GM10266 (cell line): ENCODE measurements at regions not wholly inside any gene's neighbourhood (a gene's known extent, or its start where the extent isn't known, plus 50 kb on each side); places are given as distances from the start of the nearest gene placed in this dataset.
"Not testable (repeated sequence)": the region's sequence is repeated elsewhere in the genome, so short reads cannot be mapped to it uniquely, and the experiment has no call there.

Experiments used
- DNase-seq: peaks from one replicate; pipeline ENCODE4 v3.0.0; 2012; ENCODE audit errors: extremely low spot score
- TF ChIP-seq, protein P1 (sequence below): IDR thresholded peaks from 2 replicates; pipeline ENCODE4 v1.5.1; 2012; ENCODE audit warnings: mild to moderate bottlenecking, low read depth; ENCODE audit not compliant: control insufficient read depth, insufficient read depth; ENCODE audit errors: missing control alignments

DNA sequence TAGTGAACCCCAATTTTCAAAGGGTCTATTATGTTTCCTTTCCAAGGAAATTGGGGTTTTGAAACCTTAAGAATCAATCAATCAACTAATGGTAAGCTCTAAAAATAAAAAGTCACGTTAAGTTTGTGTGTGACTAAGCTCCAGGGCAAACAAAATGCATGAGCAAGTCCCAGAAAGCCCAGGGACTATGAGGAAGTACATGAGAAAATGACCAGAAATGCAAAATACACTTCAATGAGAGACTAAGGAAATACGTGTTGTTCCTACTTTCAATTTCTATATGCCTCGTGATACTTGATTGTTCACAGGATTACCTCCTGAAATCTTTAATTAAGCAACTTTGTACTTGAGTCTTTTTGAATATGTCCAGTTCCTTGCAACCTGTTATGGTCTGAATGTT is 684.4 kb upstream of the SYT4 start:
- no peak for DNase-seq
- TF ChIP-seq, protein P1, sequence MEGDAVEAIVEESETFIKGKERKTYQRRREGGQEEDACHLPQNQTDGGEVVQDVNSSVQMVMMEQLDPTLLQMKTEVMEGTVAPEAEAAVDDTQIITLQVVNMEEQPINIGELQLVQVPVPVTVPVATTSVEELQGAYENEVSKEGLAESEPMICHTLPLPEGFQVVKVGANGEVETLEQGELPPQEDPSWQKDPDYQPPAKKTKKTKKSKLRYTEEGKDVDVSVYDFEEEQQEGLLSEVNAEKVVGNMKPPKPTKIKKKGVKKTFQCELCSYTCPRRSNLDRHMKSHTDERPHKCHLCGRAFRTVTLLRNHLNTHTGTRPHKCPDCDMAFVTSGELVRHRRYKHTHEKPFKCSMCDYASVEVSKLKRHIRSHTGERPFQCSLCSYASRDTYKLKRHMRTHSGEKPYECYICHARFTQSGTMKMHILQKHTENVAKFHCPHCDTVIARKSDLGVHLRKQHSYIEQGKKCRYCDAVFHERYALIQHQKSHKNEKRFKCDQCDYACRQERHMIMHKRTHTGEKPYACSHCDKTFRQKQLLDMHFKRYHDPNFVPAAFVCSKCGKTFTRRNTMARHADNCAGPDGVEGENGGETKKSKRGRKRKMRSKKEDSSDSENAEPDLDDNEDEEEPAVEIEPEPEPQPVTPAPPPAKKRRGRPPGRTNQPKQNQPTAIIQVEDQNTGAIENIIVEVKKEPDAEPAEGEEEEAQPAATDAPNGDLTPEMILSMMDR = no peak

DNA sequence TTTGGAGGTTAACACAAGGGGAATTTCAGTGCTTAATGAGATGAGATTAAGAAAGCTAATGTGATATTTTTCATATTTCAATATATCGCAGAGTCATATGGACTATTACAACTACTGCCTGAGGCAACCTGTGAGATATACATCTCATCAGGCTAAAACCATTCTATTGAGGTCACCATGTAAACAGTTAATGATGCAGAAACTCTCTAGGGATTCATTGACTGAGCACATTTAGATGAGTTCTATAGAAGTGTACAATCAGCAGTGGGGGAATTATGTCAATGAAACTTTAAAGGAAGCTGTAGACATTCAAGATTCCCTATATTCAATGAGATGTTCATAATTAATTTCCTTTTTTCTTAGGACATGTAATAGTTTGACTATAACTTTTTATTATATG is 687.4 kb upstream of the SYT4 start:
- TF ChIP-seq, protein P1 = no peak
- no peak for DNase-seq

DNA sequence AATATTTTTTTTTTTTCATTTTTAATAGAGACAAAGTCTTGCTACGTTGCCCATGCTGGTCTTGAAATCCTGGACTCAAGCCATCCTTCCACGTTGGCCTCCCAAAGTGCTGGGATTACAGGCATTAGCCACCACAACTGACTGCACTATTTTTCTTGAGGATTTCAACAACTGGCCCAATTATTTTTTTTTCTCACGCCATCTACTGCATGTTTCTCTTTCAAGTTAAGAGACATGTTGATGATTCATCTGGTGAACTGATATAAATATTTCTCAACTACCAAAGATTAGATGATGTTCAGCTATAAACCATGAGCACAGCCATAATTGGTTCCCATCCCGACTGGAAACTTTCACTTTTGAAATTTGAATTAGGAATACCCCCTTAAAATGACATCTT is 688.4 kb upstream of the SYT4 start:
- DNase-seq = no peak
- TF ChIP-seq, protein P1 = no peak

DNA sequence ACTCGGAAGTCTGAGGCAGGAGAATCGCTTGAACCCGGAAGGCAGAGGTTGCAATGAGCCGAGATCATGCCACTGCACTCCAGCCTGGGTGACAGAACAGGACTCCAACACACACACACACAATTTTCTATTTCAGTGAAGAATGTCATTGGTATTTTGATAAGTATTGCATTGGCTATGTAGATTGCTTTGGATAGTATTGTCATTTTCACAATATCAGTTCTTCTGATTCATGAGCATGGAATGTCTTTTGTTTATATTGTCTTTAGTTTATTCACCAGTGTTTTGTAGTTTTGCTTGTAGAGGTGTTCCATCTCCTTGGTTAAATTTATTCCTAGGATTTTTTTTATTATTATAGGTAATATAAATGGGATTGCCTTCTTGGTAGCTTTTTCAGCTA is 693.4 kb upstream of the SYT4 start:
- no peak for DNase-seq
- TF ChIP-seq, protein P1 = no peak

DNA sequence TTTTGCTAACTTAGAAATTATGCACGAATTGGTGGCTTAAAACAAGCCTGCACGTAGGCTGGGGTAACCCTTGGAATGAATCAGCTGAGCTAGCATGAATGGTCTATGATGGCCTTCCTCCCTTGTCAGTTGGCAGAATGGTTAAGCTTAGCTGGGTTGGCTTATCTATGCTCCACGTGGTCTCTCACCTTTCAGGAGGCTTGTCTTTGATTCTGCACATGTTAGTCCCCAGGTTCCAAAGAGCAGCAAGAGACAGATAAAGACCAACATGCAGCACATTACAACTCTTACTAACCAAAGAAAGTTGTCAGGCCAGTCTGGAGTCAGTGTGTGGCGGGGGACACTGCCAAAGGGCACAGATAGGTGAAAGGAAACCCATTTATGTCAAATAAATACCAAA is 700.9 kb upstream of the SYT4 start:
- TF ChIP-seq, protein P1 = no peak
- DNase-seq = no peak

DNA sequence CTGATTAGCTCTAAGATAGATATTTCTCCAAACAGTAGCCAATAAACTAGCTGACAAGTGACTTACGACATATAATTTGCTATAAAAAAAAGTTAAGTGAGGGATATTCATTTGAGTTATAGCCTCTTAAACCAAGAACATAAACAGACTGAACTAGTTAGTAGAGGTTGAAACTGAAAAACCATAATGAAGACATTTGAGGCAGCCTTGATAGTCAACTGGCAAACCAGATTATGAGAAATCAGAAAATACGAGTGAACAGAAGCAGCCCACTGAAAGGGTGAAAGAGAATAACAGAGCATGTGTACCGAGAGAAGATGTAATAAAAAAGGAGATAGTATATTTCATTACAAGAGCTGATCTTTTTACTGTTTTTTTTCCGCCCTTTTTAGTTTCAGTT is 698.1 kb upstream of the SETBP1 start:
- TF ChIP-seq, protein P1 = no peak

DNA sequence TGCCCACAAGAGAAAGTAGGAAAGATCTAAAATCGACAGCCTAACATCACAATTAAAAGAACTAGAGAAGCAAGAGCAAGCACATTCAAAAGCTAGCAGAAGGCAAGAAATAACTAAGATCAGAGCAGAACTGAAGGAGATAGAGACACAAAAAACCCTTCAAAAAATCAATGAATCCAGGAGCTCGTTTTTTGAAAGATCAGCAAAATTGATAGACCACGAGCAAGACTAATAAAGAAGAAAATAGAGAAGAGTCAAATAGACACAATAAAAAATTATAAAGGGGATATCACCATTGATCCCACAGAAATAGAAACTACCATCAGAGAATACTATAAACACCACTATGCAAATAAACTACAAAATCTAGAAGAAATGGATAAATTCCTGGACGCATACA is 693.6 kb upstream of the SETBP1 start:
- DNase-seq = not testable (repeated sequence)

More for the DNA sequence above, 698.1 kb upstream of the SETBP1 start:
- no peak for DNase-seq

DNA sequence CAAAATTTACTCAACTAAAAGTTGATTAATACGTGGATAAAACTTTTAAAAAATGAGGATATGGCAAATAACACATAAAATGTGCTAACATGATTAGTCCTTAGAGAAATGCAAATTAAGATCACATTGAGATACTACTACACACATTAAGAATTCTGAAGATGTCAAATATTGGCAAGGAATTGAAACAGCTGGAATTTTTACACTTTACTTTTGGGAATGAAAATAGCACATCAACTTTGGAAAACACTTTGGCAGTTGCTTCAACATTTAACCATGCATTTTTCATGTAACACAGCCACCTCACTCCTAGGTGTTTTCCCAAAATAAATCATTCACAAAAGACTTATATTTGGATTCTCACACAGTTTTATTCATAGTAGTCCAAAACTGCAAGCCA is 687.9 kb upstream of the SETBP1 start:
- DNase-seq = no peak

More for the DNA sequence above, 687.9 kb upstream of the SETBP1 start:
- TF ChIP-seq, protein P1 = no peak
